ENCODE measurements at regions not wholly inside any gene's neighbourhood (a gene's known extent, or its start where the extent isn't known, plus 50 kb on each side); places are given as distances from the start of the nearest gene placed in this dataset.
"Not testable (repeated sequence)": the region's sequence is repeated elsewhere in the genome, so short reads cannot be mapped to it uniquely, and the experiment has no call there.

GRCh38 chr12:13547283-13547682, 350.8 kb downstream of the EMP1 start:
- no peak for DNase-seq

- no peak for DNase-seq
These were observed 349.7 kb downstream of the EMP1 start for GRCh38 chr12:13546231-13546630.

- no peak for DNase-seq
These were observed 342.5 kb downstream of the EMP1 start for GRCh38 chr12:13539051-13539450.

GRCh38 chr12:13538136-13538535, 341.6 kb downstream of the EMP1 start:
- no peak for DNase-seq

- DNase-seq = no peak
These were observed 341.1 kb downstream of the EMP1 start for GRCh38 chr12:13537623-13538022.

- no peak for DNase-seq
These were observed 339.8 kb downstream of the EMP1 start for GRCh38 chr12:13536219-13536910.

- no peak for DNase-seq
These were observed 338.3 kb downstream of the EMP1 start for GRCh38 chr12:13534645-13535398.

- DNase-seq = no peak
These were observed 337.7 kb downstream of the EMP1 start for GRCh38 chr12:13534242-13534641.

- no peak for DNase-seq
These were observed 334.4 kb downstream of the EMP1 start for GRCh38 chr12:13530966-13531365.

- not testable (repeated sequence) for DNase-seq
These were observed 329.8 kb downstream of the EMP1 start for GRCh38 chr12:13526185-13526921.

GRCh38 chr12:13523536-13524307, 327.2 kb downstream of the EMP1 start:
- DNase-seq = no peak

GRCh38 chr12:13518034-13518433, 321.5 kb downstream of the EMP1 start:
- DNase-seq = not testable (repeated sequence)

GRCh38 chr12:13509740-13510139, 313.2 kb downstream of the EMP1 start:
- no peak for DNase-seq

GRCh38 chr12:13505636-13506035, 309.1 kb downstream of the EMP1 start:
- no peak for DNase-seq

GRCh38 chr12:13505224-13505623, 308.7 kb downstream of the EMP1 start:
- no peak for DNase-seq

- DNase-seq = no peak
These were observed 308.2 kb downstream of the EMP1 start for GRCh38 chr12:13504736-13505135.

GRCh38 chr12:13504074-13504473, 307.5 kb downstream of the EMP1 start:
- no peak for DNase-seq

GRCh38 chr12:13503094-13503835, 306.7 kb downstream of the EMP1 start:
- DNase-seq = no peak

- DNase-seq = no peak
These were observed 302.5 kb downstream of the EMP1 start for GRCh38 chr12:13499008-13499407.

- DNase-seq = no peak
These were observed 299.6 kb downstream of the EMP1 start for GRCh38 chr12:13496111-13496510.

- DNase-seq = no peak
These were observed 292.7 kb downstream of the EMP1 start for GRCh38 chr12:13489246-13489645.

GRCh38 chr12:13487326-13487725, 290.8 kb downstream of the EMP1 start:
- no peak for DNase-seq
